BE2C (cell line): ENCODE measurements at regions not wholly inside any gene's neighbourhood (a gene's known extent, or its start where the extent isn't known, plus 50 kb on each side); places are given as distances from the start of the nearest gene placed in this dataset.
"Not testable (repeated sequence)": the region's sequence is repeated elsewhere in the genome, so short reads cannot be mapped to it uniquely, and the experiment has no call there.

Experiments used
- DNase-seq: peaks from one replicate; pipeline ENCODE4 v3.0.0-alpha.2; 2020
- H3K27me3 ChIP-seq: fragments of 250-450 bp; sonication (Bioruptor Pico); 2 replicates; pipeline ENCODE4 v1.5.1; 2020; ENCODE audit warnings: mild to moderate bottlenecking
- H3K36me3 ChIP-seq: fragments of 250-450 bp; sonication (Bioruptor Pico); 2 replicates; pipeline ENCODE4 v1.5.1; 2020; ENCODE audit warnings: mild to moderate bottlenecking
- H3K4me1 ChIP-seq: fragments of 250-450 bp; sonication (Bioruptor Pico); 2 replicates; pipeline ENCODE4 v1.5.1; 2020
- H3K4me3 ChIP-seq: 2 replicates; pipeline ENCODE4 v1.5.1; 2011; ENCODE audit warnings: low read depth, low read length
- H3K9me3 ChIP-seq: fragments of 250-450 bp; sonication (Bioruptor Pico); 2 replicates; pipeline ENCODE4 v1.5.1; 2020
- TF ChIP-seq, protein P1 (sequence below): IDR thresholded peaks from 2 replicates; pipeline ENCODE4 v1.5.1; 2012; ENCODE audit warnings: mild to moderate bottlenecking, low read depth, low read length

DNA sequence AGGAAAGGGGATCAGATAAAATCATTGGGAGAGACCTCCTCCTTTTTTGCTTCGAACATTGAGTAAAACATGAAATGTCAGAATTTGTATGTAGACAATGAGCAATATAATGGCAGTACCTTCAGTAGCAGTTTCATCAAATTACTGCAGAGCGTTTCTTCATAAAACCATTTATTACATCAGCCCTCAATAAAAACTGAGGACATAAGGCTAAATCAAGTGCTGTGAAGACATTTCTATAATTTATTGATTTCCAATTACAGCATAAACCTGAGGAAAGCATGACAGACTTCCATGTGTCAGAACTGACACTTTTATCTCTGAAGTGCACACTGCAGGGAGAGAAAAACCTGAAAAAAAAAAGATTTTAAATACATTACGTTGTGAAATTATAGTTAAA, 172.6 kb upstream of the ZNF804B start:
- H3K4me1 ChIP-seq: no peaks in the 10 kb centered on the region
- no peak overlapping the region for H3K4me3 ChIP-seq
- no peaks in the 10 kb centered on the region for H3K36me3 ChIP-seq
- no peaks in the 10 kb centered on the region for H3K27me3 ChIP-seq
- TF ChIP-seq, protein P1, sequence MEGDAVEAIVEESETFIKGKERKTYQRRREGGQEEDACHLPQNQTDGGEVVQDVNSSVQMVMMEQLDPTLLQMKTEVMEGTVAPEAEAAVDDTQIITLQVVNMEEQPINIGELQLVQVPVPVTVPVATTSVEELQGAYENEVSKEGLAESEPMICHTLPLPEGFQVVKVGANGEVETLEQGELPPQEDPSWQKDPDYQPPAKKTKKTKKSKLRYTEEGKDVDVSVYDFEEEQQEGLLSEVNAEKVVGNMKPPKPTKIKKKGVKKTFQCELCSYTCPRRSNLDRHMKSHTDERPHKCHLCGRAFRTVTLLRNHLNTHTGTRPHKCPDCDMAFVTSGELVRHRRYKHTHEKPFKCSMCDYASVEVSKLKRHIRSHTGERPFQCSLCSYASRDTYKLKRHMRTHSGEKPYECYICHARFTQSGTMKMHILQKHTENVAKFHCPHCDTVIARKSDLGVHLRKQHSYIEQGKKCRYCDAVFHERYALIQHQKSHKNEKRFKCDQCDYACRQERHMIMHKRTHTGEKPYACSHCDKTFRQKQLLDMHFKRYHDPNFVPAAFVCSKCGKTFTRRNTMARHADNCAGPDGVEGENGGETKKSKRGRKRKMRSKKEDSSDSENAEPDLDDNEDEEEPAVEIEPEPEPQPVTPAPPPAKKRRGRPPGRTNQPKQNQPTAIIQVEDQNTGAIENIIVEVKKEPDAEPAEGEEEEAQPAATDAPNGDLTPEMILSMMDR: no peak
- no peaks in the 10 kb centered on the region for H3K9me3 ChIP-seq
- no peak for DNase-seq

DNA sequence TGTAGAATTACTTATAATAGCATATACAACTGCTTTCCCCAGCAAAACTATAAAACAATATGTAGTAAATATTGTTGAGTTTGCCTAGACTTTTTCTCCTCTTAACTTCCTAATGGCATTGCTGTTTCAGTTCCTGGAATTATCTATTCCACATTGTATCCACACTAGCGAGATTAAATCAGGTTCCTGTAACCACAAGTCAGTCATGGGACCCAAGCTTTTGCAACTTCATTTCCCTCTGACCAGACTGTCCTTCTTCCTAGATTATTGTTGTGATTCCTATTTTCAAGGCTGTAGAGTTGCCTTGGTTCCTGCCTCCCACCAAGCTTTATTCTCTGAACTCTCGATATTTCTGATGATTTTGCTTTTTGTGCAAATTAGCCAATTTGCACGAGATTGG, 173.3 kb upstream of the ZNF804B start:
- no peak for DNase-seq
- H3K27me3 ChIP-seq: no peaks in the 10 kb centered on the region
- no peaks in the 10 kb centered on the region for H3K36me3 ChIP-seq
- no peak overlapping the region for H3K4me3 ChIP-seq
- no peaks in the 10 kb centered on the region for H3K4me1 ChIP-seq
- no peaks in the 10 kb centered on the region for H3K9me3 ChIP-seq
- TF ChIP-seq, protein P1: no peak

DNA sequence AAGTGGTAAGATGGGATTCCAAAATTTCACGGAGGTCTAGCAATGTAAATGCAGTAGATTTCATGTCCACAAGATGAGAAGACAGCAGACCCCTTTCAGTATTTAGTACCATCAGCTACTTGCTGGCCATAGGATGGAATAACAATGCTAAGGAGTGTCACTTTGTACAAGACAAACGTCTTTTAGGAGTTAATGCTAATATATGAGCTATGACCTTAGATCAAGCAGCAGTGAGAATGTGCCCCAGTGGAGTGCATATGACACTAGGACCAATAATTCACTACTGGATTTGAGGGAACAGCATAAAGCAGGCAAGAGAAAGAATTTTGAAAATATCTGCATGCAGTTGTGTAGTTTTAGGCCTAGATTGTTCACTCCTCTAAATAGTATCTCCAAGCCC, 182.8 kb upstream of the ZNF804B start:
- TF ChIP-seq, protein P1: no peak
- no peak for DNase-seq
- H3K27me3 ChIP-seq: no peaks in the 10 kb centered on the region

DNA sequence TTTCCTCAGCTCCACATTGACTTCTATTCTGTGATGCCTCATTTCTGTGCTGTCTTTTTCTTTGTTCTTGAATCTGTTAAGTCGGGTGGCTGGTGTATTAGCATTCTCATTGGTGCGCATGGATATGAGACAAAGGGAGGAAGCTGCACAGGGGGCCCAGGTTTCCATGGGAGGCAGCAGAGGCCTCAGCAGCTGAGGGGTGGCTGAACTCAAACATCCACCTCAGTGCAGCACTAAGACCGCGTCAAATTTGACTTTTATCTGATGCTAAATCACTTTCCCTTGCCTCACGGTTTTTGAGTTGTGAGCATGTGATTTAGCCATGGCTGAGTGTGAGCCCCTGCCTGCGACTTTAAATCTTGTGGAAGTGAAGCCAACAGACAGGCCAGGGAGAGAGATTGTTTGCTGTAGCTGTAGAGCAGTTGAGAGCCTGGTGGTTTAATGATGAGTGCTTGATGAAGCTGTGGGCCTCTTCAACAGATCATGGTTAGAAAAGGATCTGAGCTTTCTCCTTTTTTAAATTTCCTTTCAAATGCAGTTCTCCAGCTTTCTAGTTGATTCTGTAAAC, 193.3 kb upstream of the ZNF804B start:
- Histone ChIP-seq H3K4me1 (no peaks in the 10 kb centered on the region), H3K9me3 (no peaks in the 10 kb centered on the region), H3K27me3 (no peaks in the 10 kb centered on the region), H3K36me3 (no peaks in the 10 kb centered on the region), H3K4me3 (no peak overlapping the region)
- DNase-seq: no peak
- TF ChIP-seq, protein P1: no peak

More for the DNA sequence above, 182.8 kb upstream of the ZNF804B start:
- H3K9me3 ChIP-seq: no peaks in the 10 kb centered on the region
- no peaks in the 10 kb centered on the region for H3K36me3 ChIP-seq
- H3K4me3 ChIP-seq: no peak overlapping the region
- H3K4me1 ChIP-seq: no peaks in the 10 kb centered on the region

DNA sequence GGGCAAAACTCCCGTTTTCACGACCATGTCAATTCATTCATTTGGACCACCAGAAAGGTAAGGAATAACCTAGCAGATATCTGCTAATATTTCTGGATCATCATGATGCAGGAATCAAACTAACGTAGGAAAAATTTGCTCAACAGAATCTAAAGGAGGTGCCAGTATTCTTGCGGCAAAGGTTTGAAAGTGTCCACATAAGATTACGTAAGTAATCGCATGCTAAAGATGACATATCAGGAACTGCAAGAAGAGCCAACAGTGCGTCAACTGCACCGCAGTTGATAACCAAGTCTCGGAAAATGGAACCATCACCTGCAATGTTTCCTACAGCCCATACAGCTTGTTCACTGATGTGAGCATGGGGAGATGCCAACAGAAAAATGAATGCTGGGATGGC, 194.1 kb upstream of the ZNF804B start:
- DNase-seq: no peak
- no peaks in the 10 kb centered on the region for H3K4me1 ChIP-seq

DNA sequence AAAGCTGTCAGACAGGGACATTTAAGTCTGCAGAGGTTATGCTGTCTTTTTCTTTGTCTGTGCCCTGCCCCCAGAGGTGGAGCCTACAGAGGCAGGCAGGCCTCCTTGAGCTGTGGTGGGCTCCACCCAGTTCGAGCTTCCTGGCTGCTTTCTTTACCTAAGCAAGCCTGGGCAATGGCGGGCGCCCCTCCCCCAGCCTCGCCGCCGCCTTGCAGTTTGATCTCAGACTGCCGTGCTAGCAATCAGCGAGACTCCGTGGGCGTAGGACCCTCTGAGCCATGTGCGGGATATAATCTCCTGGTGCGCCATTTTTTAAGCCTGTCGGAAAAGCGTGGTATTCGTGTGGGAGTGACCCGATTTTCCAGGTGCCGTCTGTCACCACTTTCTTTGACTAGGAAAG, 203.1 kb upstream of the ZNF804B start:
- H3K4me3 ChIP-seq, H3K36me3 ChIP-seq, H3K9me3 ChIP-seq, H3K4me1 ChIP-seq, H3K27me3 ChIP-seq, DNase-seq: not testable (repeated sequence)

More for the DNA sequence above, 194.1 kb upstream of the ZNF804B start:
- Histone ChIP-seq H3K27me3 (no peaks in the 10 kb centered on the region), H3K9me3 (no peaks in the 10 kb centered on the region), H3K4me3 (no peak overlapping the region), H3K36me3 (no peaks in the 10 kb centered on the region)
- TF ChIP-seq, protein P1: no peak

DNA sequence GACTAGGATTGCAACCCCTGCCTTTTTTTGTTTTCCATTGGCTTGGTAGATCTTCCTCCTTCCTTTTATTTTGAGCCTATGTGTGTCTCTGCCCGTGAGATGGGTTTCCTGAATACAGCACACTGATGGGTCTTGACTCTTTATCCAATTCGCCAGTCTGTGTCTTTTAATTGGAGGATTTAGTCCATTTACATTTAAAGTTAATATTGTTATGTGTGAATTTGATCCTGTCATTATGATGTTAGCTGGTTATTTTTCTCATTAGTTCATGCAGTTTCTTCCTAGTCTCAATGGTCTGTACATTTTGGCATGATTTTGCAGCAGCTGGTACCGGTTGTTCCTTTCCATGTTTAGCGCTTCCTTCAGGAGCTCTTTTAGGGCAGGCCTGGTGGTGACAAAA, 204.7 kb upstream of the ZNF804B start:
- not testable (repeated sequence) for H3K9me3 ChIP-seq, H3K27me3 ChIP-seq, H3K4me3 ChIP-seq, H3K36me3 ChIP-seq, H3K4me1 ChIP-seq, DNase-seq
